GM12878 (cell line): ENCODE measurements at regions not wholly inside any gene's neighbourhood (a gene's known extent, or its start where the extent isn't known, plus 50 kb on each side); places are given as distances from the start of the nearest gene placed in this dataset.

Experiments
- CBX3 ChIP-seq: fragments of 200-600 bp; sonication (generic); IDR thresholded peaks from 2 replicates; pipeline ENCODE4 v1.6.1; 2016; ENCODE audit warnings: low read depth, borderline replicate concordance
- NKRF ChIP-seq: fragments of 450-650 bp; conservative IDR thresholded peaks from 2 replicates; pipeline ENCODE4 v1.6.1; 2017; ENCODE audit warnings: mild to moderate bottlenecking, moderate library complexity
- PAX8 ChIP-seq: fragments of 450-650 bp; IDR thresholded peaks from 2 replicates; pipeline ENCODE4 v1.6.1; 2017; ENCODE audit warnings: mild to moderate bottlenecking, moderate library complexity
- RBBP5 ChIP-seq: fragments of 200-600 bp; sonication (generic); conservative IDR thresholded peaks from 2 replicates; pipeline ENCODE4 v1.6.1; 2016
- TF ChIP-seq, protein P1 (sequence below): fragments of 450-650 bp; IDR thresholded peaks from 2 replicates; pipeline ENCODE4 v1.6.1; 2018; ENCODE audit warnings: mild to moderate bottlenecking, low read depth, moderate library complexity; ENCODE audit not compliant: partially characterized antibody
- TF ChIP-seq, protein P2 (sequence below): fragments of 450-650 bp; formaldehyde crosslinking; IDR thresholded peaks from 2 replicates; pipeline ENCODE4 v1.4.0; 2022; ENCODE audit warnings: mild to moderate bottlenecking, moderate library complexity

DNA sequence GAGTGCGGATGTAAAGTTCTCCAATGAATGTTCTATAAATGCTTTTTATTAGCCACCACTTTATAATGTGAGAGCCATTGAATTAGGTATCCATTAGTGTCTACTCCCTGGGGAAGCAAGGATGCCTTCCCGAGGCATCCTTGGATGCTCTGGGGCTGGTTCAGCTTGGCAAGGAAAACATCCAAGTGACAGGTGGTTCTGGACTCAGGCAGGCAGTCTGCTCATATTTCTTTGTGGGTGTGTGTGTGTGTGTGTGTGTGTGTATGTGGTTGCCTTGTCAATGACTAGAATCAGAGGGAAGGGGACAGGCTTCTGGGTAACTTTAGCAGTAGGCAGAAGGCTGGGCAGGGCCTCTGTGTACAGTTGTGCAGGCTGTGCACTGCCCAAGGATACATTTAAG lies 149.2 kb downstream of the TSN start (continued):
- no peak for TF ChIP-seq NKRF
- TF ChIP-seq PAX8, result no peak
- TF ChIP-seq, protein P1, sequence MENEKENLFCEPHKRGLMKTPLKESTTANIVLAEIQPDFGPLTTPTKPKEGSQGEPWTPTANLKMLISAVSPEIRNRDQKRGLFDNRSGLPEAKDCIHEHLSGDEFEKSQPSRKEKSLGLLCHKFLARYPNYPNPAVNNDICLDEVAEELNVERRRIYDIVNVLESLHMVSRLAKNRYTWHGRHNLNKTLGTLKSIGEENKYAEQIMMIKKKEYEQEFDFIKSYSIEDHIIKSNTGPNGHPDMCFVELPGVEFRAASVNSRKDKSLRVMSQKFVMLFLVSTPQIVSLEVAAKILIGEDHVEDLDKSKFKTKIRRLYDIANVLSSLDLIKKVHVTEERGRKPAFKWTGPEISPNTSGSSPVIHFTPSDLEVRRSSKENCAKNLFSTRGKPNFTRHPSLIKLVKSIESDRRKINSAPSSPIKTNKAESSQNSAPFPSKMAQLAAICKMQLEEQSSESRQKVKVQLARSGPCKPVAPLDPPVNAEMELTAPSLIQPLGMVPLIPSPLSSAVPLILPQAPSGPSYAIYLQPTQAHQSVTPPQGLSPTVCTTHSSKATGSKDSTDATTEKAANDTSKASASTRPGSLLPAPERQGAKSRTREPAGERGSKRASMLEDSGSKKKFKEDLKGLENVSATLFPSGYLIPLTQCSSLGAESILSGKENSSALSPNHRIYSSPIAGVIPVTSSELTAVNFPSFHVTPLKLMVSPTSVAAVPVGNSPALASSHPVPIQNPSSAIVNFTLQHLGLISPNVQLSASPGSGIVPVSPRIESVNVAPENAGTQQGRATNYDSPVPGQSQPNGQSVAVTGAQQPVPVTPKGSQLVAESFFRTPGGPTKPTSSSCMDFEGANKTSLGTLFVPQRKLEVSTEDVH, result no peak
- TF ChIP-seq, protein P2, sequence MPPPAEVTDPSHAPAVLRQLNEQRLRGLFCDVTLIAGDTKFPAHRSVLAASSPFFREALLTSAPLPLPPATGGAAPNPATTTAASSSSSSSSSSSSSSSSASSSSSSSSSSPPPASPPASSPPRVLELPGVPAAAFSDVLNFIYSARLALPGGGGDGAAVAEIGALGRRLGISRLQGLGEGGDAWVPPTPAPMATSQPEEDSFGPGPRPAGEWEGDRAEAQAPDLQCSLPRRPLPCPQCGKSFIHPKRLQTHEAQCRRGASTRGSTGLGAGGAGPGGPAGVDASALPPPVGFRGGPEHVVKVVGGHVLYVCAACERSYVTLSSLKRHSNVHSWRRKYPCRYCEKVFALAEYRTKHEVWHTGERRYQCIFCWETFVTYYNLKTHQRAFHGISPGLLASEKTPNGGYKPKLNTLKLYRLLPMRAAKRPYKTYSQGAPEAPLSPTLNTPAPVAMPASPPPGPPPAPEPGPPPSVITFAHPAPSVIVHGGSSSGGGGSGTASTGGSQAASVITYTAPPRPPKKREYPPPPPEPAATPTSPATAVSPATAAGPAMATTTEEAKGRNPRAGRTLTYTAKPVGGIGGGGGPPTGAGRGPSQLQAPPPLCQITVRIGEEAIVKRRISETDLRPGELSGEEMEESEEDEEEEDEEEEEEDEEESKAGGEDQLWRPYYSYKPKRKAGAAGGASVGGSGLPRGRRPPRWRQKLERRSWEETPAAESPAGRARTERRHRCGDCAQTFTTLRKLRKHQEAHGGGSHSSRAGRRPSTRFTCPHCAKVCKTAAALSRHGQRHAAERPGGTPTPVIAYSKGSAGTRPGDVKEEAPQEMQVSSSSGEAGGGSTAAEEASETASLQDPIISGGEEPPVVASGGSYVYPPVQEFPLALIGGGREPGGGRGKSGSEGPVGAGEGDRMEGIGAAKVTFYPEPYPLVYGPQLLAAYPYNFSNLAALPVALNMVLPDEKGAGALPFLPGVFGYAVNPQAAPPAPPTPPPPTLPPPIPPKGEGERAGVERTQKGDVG (CRISPR knock-in tag), result no peak
- TF ChIP-seq RBBP5, result no peak
- TF ChIP-seq CBX3, result no peak
